Left forelimb (tissue), 1 donor: ENCODE measurements at regions not wholly inside any gene's neighbourhood (a gene's known extent, or its start where the extent isn't known, plus 50 kb on each side); places are given as distances from the start of the nearest gene placed in this dataset.

Experiments used
- DNase-seq: peaks from one replicate; pipeline ENCODE4 v3.0.0-alpha.2; 2018; ENCODE audit warnings: low spot score

DNA sequence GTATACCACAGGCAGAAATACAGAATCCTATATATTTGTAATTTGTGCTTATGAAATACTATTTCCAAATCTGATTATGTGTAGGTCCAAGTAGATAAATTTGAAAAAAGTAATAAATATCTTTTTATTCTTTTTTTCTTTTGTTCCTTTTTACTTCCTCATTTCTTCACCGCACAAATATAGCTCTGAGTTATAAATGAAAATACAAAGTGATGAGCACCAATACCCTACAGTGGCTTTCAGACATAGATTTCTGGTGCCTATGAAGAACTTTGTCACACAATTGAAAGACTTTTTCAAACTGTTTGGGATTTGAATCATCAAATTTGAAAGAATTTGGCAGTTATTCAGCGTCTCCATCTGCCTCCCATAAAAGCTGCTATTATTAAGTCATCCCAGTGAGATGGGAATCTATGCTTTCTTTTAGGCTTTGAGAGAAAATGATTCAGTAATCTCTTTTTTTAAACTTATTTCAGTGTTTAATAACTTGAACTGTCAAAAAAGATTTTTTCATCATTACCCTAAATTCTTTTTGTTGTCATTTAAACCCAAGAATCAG is 363.6 kb upstream of the GOLIM4 start:
- no peak for DNase-seq

DNA sequence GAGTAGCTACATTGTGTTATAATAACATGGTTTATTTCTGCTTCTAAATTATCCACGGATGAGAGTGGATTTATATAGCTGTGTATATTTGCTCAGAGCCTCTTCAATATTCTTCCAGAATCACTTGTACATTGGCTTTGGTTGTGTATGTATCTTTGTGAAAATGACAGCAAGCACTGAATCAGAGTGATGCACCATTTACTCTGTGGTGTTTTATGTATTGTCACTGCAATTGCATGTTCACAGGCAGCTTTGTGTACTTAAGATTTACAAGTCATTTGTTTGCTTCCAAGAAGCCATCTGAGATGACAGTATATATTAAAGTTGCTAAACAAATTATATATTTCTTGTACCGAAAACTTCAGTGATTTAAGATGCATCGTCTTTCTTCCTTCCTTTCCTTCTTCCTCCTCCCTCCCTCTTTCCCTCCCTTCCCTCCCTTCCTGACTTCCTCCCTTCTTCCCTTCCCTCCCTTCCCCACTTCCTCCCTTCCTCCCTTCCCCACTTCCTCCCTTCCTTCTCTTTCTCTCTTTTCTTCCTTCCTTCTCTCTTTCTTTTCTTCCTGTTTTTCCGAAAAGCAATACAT is 362.3 kb upstream of the GOLIM4 start:
- no peak for DNase-seq

DNA sequence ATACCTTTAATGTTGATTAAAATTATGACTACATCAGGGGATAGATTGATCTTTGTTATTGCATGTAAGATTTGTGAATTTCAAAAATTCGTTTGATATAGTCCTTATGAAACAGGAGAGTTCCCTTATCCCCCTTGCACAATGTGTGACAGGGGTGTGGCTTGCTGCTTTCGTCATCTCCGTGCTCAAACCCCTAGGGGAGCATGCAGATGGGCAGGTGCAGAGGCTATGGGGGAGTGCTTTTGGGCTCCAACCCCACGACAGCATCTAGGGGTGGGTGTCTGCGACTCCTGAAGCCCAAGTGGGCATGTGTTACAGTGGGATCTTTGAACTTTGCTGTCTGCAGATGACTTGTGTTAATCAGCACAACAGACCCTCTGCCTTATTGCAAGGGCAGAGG is 360.1 kb upstream of the GOLIM4 start:
- no peak for DNase-seq

DNA sequence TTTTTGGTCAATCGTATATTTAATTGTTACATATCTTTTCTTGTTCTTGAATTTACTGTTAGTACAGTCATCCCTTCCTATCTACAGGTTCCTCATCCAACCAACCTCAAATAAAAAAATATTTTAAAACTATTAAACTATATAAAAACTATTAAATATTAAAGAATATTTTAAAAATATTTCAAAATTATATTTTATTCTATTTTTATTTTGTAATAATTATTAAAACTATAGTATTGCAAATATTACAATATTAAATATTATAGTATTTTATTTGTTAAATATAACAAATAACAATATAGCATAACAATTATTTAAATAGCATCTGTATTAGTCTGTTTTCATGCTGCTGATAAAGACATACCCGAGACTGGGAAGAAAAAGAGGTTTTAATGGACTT is 357.9 kb upstream of the GOLIM4 start:
- no peak for DNase-seq

DNA sequence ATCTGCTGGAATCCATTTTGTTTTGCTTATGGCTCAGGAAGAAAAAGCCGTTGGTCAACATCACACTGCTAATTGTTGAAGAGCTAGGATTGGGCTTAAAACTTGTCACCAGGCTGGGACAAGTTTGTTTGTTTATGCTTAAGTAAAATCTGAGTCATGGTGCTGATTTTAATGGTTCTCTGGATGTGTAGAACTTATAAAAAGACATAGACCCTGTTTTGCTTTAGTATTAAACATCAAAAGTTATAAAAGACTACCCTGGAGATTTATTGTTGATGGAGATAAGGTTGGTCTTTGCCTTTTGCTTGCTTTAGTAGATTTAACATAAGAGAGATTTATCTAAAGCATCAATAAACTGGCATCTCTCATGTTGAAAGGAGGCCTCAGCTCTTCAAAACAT is 348.2 kb upstream of the GOLIM4 start:
- no peak for DNase-seq

DNA sequence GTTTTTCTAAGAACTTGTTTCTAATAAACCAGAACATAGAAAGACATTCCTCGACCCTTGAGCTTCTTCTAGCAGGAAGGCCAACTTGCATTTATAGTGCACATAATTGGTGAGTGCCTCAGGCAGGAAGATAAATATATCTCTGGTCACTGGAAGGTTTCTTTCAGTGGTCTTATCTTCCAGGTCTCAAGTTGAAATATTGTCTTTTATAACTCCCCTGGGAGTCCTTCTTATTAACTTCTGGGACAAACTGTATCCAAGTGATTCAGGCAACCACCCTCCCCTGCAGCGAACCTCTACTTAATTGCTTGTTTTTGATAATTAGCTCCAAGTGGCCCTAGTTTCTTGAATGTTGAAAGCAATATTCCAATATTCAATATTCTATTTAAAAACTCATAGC is 346.8 kb upstream of the GOLIM4 start:
- DNase-seq: no peak

DNA sequence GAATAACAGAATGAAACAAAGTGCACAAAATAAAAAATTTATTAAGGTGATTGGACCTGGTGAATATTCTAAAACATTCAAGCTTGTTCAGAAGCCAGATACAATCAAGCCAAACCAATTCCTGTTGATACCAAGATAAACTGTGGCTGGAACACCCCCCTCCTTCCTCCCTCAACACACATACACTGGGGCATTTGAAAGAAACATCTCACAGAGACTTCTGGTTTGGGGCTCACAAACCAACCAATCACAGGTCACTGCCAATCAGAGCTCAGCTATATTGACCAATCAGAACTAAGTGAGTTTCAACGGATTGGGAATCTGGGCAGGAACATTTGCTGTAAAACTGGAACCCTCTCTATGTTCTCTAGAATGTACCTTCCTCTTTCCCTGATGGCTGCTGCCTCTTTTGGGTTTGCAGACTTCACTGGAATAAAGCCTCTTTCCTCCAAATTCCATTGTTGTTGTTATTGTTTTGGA is 340.6 kb upstream of the GOLIM4 start:
- no peak for DNase-seq

DNA sequence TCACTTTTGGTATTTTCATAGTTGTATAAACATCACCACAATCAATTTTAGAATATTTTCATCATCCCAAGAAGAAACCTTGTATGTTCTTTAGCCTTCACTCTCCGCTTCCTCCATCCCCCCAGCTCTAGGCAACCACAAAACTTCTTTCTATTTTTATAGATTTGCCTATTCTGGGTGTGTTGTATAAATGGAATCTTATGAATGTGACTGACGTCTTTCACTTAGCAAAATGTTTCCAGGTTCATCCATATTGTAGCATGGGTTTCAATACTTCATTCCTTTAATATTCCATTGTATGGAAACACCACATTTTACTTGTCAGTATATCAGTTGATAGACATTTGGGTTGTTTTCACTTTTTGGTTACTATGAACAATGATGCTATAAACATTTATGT is 335.8 kb upstream of the GOLIM4 start:
- no peak for DNase-seq

DNA sequence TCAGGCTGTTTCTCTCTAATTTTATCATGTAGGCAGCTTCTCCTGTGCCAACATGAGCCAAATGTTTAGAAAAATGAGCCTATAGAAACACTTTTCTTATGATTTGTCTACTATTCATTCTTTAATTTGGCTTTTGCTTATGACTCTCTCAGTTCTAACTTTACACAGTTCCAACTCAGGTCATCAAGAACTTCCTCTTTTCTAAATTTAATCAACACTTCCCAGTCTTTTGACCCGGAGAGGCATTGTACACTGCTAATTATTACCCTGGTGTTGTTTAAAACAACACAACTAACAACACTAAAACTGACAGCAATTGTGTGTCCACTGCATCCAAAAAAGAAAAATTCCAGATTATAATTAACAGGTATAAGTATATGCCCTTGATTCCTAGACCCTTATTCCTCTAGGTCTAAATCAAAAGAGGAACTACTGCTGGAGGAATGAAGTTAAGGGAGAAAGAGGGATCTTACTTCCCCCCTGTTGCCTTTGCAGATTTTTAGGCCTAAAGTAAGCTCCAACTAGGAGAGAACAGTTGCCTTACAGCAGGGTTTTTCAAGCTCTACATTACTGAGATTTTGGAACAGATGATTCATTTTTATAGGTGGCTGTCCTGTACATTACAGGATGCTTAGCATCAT is 332.2 kb upstream of the GOLIM4 start:
- no peak for DNase-seq

DNA sequence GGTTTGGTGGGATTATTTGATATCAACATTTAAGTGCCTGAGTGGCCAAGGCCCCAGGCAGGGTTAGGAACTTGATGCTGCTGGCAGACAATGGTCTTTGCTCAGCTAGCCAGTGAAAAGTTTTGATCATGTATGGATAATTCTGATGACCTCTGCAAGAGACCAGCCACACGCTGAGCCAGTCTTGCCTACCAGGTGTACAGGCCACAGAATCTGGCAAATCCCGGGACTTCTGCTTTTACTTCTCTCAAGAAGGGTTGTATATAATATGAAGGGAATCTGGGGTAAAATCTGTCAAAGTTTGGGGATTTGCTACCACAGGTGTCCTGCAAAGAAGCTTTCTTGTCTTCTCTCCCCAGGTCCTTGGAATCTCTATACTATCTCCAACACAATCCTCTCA is 331.4 kb upstream of the GOLIM4 start:
- DNase-seq: no peak

DNA sequence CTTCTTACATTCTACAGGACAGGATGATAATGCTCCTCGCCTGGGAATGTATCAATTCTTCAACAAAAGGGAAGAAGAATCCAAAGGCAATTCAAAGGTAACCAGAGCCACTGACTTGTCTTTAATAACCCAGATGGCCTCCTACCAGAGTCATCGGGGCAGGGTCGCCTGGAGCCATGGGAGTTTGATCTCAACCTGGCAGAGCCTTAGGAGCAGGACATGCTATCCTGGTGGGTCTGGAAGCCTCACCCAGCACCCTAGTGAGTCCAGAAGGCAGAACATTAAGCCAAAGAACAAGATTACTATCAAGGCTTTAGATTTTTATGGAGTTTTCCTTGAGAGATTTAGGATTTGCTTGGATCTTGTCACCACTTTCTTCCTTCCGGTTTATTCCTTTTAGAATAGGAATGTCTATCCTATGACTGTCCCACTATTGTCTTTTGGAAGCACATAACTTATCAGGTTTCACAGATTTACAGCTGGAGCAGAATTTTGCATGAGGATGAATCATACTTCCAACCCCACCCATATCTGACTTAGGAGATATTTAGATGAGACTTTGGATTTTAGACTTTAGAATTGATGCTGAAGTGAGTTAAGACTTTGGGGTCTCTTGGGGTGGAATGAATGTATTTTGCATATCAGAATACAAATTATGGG is 330.3 kb upstream of the GOLIM4 start:
- DNase-seq: no peak

DNA sequence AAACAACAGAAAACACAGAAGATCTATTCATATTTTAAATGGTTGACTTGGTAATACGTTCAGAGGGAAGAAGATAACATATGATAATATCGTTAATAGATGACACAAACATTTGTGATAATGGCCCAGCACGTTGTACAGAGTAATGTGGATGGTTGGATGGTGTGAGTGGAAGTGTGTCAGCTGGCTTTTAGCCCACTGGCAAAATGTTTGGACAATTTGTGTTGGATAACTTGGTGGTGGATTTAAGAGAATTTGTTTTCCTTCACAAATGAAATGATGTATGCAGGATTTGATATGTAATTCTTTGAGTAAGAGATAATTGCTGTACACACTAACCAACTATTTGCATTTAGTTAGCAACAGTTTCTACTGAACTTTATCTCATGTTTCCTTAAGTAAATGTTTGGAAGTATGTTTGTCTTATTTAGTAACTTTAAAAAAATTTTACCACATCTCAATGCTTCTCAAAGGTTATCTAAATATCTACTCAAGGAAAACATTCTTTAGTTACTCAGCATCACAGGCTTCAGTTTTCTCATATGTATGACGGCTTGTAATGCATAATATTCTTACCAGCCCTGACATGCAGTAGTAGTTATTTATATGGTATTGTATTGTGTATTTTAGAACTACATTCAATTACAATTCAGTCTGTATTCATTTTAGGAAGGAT is 328.5 kb upstream of the GOLIM4 start:
- DNase-seq: no peak

DNA sequence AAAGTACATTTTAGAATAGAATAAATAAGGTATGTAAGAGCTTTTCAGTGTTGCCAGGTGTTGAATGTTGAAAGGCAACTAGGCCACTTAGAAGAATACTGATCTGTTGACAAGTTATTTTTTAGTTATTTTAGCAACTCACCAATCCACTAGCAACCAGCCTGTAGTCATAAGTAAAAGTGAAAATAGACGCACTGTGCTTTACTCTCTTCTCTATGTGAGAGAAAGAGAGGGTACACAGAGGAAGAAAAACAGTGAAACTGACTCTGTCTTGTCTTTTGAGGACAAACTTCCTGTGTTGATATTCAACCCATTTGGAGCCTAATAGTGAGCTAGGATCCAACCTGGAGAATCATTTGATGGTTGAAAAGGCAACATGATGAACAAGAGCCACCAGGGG is 327.1 kb upstream of the GOLIM4 start:
- DNase-seq: no peak

DNA sequence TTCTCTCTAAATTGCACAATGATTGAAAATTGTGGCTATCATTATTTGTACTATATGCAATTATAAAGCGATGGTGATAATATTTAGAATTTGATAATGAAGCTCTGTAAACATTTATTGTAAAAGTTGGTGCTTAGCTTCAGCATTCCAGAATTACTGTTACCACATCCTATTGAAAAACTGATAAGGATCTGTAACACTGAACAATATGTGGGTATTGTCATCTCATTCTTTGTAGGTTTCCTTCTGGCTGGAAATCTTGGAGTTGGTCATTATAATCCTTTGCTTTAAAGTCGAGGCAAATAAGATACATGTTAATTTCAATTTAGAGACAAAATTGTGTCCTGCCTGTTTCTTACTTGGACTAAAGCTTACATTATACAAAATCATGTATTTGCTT is 323.4 kb upstream of the GOLIM4 start:
- DNase-seq: no peak

DNA sequence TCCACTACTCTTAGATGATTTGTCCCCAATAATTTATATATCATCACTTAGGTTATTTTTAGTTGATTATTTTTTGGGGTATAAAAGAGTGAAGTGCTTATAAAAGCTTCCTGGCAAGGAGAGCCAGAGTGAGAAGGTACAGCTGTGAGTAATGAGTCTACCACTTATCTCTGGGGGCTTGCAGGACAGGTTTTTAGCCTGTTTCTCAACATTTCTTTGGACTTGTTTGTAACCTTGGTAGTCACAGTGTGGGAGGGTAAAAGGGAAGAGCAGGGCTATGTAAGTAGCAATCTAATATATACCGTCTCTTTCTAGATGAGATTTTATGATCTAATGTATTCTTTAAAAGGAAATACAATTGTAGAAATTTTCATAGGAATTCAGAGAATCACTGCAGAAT is 321.3 kb upstream of the GOLIM4 start:
- DNase-seq: no peak

DNA sequence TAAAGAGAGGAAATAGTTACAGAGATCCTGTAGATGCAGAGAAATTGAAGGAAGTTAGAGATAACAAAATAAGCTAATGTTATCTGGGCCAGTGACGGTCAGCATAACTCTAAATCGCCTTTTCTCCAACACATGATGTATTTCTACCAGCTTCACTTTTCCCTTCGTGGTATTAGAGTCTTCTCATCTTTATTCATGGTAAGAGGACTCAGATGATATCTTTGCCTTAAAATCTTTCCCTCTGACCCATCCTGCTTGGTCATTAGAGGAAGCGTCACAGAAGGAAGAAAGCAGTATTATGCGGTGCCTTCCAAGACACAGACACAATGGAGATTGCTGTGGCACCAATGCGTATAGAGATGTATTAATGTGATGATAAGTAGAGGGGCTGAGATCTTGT is 320.7 kb upstream of the GOLIM4 start:
- DNase-seq: no peak

DNA sequence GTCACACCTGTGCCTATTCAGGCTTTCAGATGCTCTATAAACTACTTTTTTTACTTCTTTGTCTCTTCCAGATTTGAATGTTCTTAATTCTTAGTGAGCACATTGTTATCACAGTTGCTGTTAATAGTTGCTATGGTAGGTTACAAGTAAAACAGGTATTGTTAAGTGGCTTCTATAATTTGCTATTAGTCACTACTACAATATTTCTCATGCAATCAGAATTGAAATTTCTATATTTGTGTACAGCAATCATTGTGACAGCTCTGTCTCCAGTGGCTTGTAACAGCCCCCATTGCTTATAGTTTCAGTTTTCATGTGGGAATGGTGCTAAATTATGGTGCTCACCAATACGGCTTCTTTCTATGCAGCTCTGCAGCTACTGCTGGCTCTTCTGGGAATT is 318.4 kb upstream of the GOLIM4 start:
- no peak for DNase-seq

DNA sequence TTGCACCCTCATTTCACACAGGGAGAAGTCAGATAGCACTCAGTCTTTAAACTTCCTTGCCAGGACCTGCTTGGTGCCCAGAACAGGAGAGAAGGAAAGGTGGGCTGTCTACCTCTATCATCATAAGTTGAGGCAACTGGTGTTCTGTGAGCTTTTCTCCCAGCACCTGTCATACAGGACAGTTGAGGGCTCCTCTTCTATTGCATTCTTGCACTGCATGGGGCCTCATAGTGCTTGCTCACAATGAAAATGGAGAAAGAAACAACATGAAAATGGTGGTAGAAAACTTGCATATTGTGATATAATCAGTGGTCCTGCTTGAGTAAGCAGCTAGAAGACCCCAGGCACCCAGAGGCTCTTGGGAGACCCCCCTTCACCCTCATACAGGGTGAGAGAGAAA is 311.7 kb upstream of the GOLIM4 start:
- DNase-seq: no peak

DNA sequence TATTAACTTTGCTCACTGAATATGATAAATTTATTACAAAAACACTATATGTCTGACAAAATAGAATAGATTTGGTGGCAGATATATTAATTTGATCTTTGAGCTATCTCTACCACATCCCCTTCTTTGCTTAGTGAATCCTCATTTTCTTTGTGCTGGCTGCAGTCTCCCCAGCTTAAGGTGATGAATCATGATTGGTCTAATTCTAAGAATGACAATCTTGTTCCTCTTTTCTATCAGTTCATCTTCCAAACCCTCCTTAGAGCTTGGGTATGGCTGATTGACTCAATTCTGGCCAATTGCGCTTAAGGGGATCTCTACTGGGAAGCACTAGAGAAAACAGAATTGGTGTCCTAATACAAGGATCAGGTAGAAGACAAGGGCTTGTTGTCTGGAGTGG is 309.6 kb upstream of the GOLIM4 start:
- no peak for DNase-seq

DNA sequence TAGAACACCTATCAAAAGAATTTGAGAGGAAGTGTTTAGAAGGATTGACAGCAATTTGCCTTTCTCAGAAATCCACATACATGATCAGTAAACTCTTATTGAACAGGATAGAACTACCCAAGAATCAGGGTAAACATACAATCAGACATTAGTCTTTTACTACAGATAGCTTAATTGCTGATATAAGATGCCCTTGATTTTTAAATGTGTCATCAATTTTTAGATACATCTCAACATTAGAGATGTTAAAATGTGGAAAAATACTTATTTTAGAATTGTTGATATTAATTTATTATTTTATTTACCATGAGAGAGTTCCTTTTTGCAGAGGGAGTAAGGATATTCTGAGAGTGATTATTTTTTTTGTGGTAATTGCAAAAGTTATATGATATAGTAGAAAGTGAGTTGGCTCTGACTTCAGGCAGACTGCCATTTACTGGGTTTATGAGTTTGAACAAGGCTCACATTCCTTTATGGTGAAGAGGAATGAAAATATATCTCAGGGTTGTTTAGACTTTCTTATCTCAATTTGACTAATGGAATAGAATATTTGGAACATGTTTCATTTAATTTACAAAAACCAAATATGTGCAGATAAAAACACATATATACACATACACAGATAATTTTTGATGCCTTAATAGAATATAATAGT is 302.8 kb upstream of the GOLIM4 start:
- DNase-seq: no peak

DNA sequence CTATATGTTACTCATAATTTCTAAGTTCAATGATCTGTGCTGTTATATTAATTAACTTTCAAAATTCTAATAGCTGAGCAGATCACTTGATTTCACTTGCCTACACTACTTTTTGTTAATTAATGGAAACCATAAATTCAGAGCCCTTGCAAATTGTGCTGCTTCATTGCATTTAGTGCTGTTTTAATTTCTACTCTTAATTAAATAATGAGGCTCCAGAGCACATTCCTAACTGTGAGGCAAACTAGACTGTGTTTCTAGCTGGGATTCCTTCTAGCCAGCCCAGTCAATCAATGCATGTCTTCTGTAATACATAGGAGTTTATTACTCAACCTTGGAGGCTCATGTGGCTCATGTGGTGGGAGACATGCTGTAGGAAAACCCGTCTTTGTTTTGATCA is 301.1 kb upstream of the GOLIM4 start:
- DNase-seq: no peak

DNA sequence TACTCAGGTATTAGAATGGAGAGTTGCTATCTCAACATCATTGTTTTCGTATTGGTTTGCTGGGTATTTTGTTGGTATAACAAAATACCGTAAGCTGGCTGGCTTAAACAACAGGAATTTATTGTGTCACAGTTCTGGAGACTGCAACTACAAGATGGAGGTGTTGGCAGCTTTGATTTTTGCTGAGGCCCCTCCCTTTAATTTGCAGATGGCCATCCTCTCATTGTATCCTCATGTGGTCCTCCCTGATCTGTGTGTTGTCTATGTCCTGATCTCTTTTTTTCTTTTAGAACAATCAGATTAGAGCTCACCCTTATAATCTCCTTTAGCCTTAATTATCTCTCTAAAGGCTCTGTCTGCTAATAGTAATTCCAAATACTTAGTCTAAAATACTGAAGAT is 299.8 kb upstream of the GOLIM4 start:
- no peak for DNase-seq
